ENCODE measurements at regions not wholly inside any gene's neighbourhood (a gene's known extent, or its start where the extent isn't known, plus 50 kb on each side); places are given as distances from the start of the nearest gene placed in this dataset.

DNA sequence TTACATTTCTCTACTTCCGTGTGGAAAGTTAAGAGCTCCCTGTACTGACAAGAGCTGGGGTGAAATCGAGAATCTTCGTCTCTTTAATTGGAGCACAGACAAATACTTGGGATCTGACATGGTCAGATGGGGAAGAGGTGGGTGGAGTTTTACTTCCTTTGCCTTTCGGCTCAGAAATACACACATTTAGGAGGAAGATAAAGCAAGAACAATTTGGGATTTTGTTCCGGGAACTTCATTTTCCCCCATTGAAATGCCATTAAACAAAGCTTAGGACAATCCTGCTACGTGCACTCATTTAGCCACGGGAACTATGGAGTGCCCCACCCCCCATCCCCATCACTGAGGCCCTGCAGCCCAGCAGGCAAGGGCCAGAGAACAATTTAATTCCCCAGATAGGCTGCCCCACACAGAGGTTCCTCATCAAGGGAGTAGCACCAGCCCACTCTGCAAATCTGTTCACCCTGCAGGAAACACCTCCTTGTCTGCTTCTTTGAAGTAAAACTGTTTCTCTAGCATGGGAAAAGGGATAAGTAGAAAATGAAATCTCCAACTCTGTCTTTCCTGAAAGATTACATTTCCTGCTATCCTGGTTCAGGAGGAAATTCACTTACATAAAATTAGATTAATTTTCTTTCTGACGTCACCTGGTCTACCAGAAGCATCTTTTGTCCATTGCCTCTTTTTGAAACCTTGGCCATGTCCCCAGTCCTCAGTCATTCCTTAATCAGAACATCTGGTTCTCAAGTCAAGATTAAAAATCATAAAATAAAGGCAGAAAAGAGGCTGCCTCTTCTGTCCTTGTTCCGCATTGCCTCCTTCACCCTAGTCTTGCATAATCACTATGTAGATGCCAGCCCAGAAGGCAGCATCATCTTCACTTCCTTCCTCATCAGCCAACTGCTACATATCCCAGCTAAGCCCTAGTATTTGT is 206.4 kb downstream of the ENC1 start:
- no peaks in the 10 kb centered on the region for H3K36me3 ChIP-seq (ENCODE audit: control insufficient read depth, insufficient read depth, low read length)
- no peaks in the 10 kb centered on the region for H3K27me3 ChIP-seq (ENCODE audit: control insufficient read depth, insufficient read depth, low read length)
- no peak overlapping the region for H3K9ac ChIP-seq (ENCODE audit: low read length)
- no peak overlapping the region for H3K4me3 ChIP-seq (ENCODE audit: low read length)
- no peaks in the 10 kb centered on the region for H3K4me1 ChIP-seq (ENCODE audit: control insufficient read depth, insufficient read depth, low read length)
- H3K27ac ChIP-seq (ENCODE audit: low read depth, low read length): no peak overlapping the region

GRCh38 chr5:74433255-74433895 is 207.2 kb downstream of the ENC1 start:
- Histone ChIP-seq H3K4me3 (ENCODE audit: low read length) (no peak overlapping the region), H3K36me3 (ENCODE audit: control insufficient read depth, insufficient read depth, low read length) (no peaks in the 10 kb centered on the region), H3K9ac (ENCODE audit: low read length) (no peak overlapping the region), H3K27me3 (ENCODE audit: control insufficient read depth, insufficient read depth, low read length) (no peaks in the 10 kb centered on the region), H3K4me1 (ENCODE audit: control insufficient read depth, insufficient read depth, low read length) (no peaks in the 10 kb centered on the region), H3K27ac (ENCODE audit: low read depth, low read length) (no peak overlapping the region)

GRCh38 chr5:74432721-74433120 is 207.8 kb downstream of the ENC1 start:
- Histone ChIP-seq H3K4me1 (ENCODE audit: control insufficient read depth, insufficient read depth, low read length) (no peaks in the 10 kb centered on the region), H3K36me3 (ENCODE audit: control insufficient read depth, insufficient read depth, low read length) (no peaks in the 10 kb centered on the region), H3K4me3 (ENCODE audit: low read length) (no peak overlapping the region), H3K27ac (ENCODE audit: low read depth, low read length) (no peak overlapping the region), H3K27me3 (ENCODE audit: control insufficient read depth, insufficient read depth, low read length) (no peaks in the 10 kb centered on the region), H3K9ac (ENCODE audit: low read length) (no peak overlapping the region)

DNA sequence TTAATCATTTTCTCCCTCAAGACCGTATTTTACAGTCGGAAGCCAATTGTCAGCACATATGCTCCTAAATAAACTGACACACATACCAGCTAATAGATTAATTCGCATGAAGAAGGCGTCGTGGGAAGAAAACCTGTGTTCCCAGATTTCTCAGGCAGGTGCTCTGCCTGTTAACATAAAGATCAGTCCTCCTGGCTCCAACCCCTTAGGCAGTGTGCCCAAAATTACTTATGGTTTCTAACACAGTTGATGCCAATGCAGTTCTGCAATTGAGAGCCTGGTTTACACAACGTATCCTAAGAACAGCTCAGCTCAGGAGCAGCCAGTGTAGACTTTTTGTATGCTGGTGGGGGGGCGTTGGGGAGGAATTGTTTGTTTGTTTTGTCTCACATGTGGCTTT is 208.3 kb downstream of the ENC1 start:
- Histone ChIP-seq H3K27ac (ENCODE audit: low read depth, low read length) (no peak overlapping the region), H3K4me1 (ENCODE audit: control insufficient read depth, insufficient read depth, low read length) (no peaks in the 10 kb centered on the region), H3K27me3 (ENCODE audit: control insufficient read depth, insufficient read depth, low read length) (no peaks in the 10 kb centered on the region), H3K4me3 (ENCODE audit: low read length) (no peak overlapping the region), H3K36me3 (ENCODE audit: control insufficient read depth, insufficient read depth, low read length) (no peaks in the 10 kb centered on the region), H3K9ac (ENCODE audit: low read length) (no peak overlapping the region)

DNA sequence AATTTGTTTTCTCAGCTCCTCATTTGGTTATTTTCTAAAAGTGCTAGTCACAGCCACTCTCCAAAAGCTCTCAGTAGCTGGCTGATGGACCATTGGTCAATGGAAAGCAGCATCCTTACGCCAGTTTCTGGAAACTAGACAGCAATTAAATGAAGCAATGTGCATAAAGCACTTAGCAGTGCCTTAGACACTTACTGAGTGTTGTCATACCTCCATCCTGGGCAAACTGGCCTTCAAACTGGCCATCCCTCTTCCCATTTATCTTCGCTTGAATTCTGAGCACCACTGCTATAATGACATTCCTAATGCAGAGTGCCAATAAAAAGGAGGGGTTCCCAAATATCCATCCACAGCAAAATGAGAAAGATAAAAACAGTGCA is 209.2 kb downstream of the ENC1 start:
- Histone ChIP-seq H3K36me3 (ENCODE audit: control insufficient read depth, insufficient read depth, low read length) (no peaks in the 10 kb centered on the region), H3K4me3 (ENCODE audit: low read length) (no peak overlapping the region), H3K27me3 (ENCODE audit: control insufficient read depth, insufficient read depth, low read length) (no peaks in the 10 kb centered on the region), H3K9ac (ENCODE audit: low read length) (no peak overlapping the region), H3K27ac (ENCODE audit: low read depth, low read length) (no peak overlapping the region), H3K4me1 (ENCODE audit: control insufficient read depth, insufficient read depth, low read length) (no peaks in the 10 kb centered on the region)

DNA sequence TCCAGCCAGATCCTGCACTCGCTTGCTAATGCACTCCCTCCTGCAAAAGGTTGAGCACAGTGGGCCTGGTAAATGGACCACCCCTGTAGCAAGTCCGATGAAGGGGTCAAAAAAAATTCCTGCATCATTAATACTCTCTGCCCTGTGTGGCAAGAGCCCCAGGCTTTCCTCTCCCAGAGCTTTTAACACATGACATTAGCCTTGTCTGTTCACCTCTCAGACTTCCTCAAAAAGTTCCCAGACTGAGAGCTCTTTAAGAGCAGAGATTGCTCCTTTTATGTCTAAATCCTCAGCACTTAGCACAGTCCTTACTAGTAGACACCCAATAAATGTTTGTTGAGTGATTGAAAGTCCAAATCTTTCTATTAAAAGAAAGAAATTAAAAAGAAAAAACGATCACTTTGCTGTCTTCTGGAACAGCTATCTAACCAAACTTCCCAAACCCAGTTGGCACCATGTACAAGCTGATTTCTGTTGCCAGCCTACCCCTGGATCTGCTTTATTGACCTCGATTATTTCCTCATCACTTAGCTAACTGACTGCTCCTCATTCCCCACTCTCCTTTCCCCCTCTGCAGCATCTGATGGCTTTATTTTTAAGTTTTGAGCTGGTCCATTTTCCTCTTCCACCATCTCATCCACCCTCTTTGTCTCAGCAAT is 209.8 kb downstream of the ENC1 start:
- Histone ChIP-seq H3K4me1 (ENCODE audit: control insufficient read depth, insufficient read depth, low read length) (no peaks in the 10 kb centered on the region), H3K4me3 (ENCODE audit: low read length) (no peak overlapping the region), H3K27ac (ENCODE audit: low read depth, low read length) (no peak overlapping the region), H3K36me3 (ENCODE audit: control insufficient read depth, insufficient read depth, low read length) (no peaks in the 10 kb centered on the region), H3K27me3 (ENCODE audit: control insufficient read depth, insufficient read depth, low read length) (no peaks in the 10 kb centered on the region), H3K9ac (ENCODE audit: low read length) (no peak overlapping the region)

DNA sequence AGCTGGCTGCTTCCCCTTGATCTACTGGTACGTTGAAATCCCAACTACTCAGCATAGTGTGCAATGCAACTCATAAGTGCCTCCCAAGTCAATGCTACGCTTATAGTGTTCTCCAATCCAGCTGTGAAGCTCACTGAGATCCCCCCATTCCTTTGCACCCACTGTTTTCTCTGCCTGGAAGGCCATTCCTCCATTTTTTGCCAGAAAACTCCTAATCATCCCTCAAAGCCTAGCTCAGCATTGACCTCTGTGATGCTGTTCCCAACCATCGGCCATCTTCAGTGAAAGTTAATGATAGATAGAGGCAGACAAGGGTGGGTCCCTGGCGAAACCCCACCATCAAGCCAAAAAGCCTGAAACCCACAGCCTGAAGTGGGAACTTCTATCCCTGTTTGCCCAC is 211.0 kb downstream of the ENC1 start:
- Histone ChIP-seq H3K27me3 (ENCODE audit: control insufficient read depth, insufficient read depth, low read length) (no peaks in the 10 kb centered on the region), H3K27ac (ENCODE audit: low read depth, low read length) (no peak overlapping the region)

GRCh38 chr5:74428876-74429275 is 211.7 kb downstream of the ENC1 start:
- H3K4me3 ChIP-seq (ENCODE audit: low read length): no peak overlapping the region
- no peaks in the 10 kb centered on the region for H3K36me3 ChIP-seq (ENCODE audit: control insufficient read depth, insufficient read depth, low read length)
- H3K4me1 ChIP-seq (ENCODE audit: control insufficient read depth, insufficient read depth, low read length): no peaks in the 10 kb centered on the region
- H3K9ac ChIP-seq (ENCODE audit: low read length): no peak overlapping the region
- H3K27ac ChIP-seq (ENCODE audit: low read depth, low read length): no peak overlapping the region
- H3K27me3 ChIP-seq (ENCODE audit: control insufficient read depth, insufficient read depth, low read length): no peaks in the 10 kb centered on the region

More for the DNA sequence above, 211.0 kb downstream of the ENC1 start:
- no peaks in the 10 kb centered on the region for H3K36me3 ChIP-seq (ENCODE audit: control insufficient read depth, insufficient read depth, low read length)
- no peak overlapping the region for H3K9ac ChIP-seq (ENCODE audit: low read length)
- no peaks in the 10 kb centered on the region for H3K4me1 ChIP-seq (ENCODE audit: control insufficient read depth, insufficient read depth, low read length)
- H3K4me3 ChIP-seq (ENCODE audit: low read length): no peak overlapping the region

GRCh38 chr5:74428275-74428674 is 212.3 kb downstream of the ENC1 start:
- no peaks in the 10 kb centered on the region for H3K4me1 ChIP-seq (ENCODE audit: control insufficient read depth, insufficient read depth, low read length)
- H3K27ac ChIP-seq (ENCODE audit: low read depth, low read length): no peak overlapping the region
- H3K4me3 ChIP-seq (ENCODE audit: low read length): no peak overlapping the region
- H3K9ac ChIP-seq (ENCODE audit: low read length): no peak overlapping the region
- H3K27me3 ChIP-seq (ENCODE audit: control insufficient read depth, insufficient read depth, low read length): no peaks in the 10 kb centered on the region
- no peaks in the 10 kb centered on the region for H3K36me3 ChIP-seq (ENCODE audit: control insufficient read depth, insufficient read depth, low read length)

DNA sequence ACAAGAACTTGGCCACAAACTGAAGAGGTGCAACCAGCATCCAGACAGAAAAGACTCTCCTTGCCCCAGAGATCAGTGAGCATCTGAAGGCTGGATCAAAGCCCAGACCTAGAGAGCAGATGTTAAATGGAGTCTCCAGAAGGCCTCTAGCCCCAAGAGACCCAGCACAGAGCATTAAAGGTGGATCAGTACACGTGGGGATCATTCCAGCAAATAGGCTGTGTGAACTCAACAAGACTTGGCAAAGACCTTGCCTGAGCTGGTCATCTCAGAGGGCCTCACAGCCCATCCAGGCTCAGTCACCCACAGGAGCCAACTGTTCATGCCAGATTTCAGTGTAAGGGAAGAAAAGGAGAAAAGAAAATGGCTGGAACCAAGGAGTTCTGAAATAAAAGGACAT is 214.0 kb downstream of the ENC1 start:
- Histone ChIP-seq H3K27ac (ENCODE audit: low read depth, low read length) (no peak overlapping the region), H3K27me3 (ENCODE audit: control insufficient read depth, insufficient read depth, low read length) (no peaks in the 10 kb centered on the region), H3K36me3 (ENCODE audit: control insufficient read depth, insufficient read depth, low read length) (no peaks in the 10 kb centered on the region), H3K9ac (ENCODE audit: low read length) (no peak overlapping the region), H3K4me1 (ENCODE audit: control insufficient read depth, insufficient read depth, low read length) (no peaks in the 10 kb centered on the region), H3K4me3 (ENCODE audit: low read length) (no peak overlapping the region)

GRCh38 chr5:74424162-74424868 is 216.2 kb downstream of the ENC1 start:
- H3K9ac ChIP-seq (ENCODE audit: low read length): no peak overlapping the region
- H3K27ac ChIP-seq (ENCODE audit: low read depth, low read length): no peak overlapping the region

GRCh38 chr5:74423383-74423782 is 217.1 kb downstream of the ENC1 start:
- Histone ChIP-seq H3K4me3 (ENCODE audit: low read length) (no peak overlapping the region), H3K27me3 (ENCODE audit: control insufficient read depth, insufficient read depth, low read length) (no peaks in the 10 kb centered on the region), H3K27ac (ENCODE audit: low read depth, low read length) (no peak overlapping the region), H3K9ac (ENCODE audit: low read length) (no peak overlapping the region), H3K4me1 (ENCODE audit: control insufficient read depth, insufficient read depth, low read length) (no peaks in the 10 kb centered on the region), H3K36me3 (ENCODE audit: control insufficient read depth, insufficient read depth, low read length) (no peaks in the 10 kb centered on the region)

More at GRCh38 chr5:74424162-74424868, 216.2 kb downstream of the ENC1 start:
- no peaks in the 10 kb centered on the region for H3K36me3 ChIP-seq (ENCODE audit: control insufficient read depth, insufficient read depth, low read length)
- no peaks in the 10 kb centered on the region for H3K27me3 ChIP-seq (ENCODE audit: control insufficient read depth, insufficient read depth, low read length)
- no peak overlapping the region for H3K4me3 ChIP-seq (ENCODE audit: low read length)
- H3K4me1 ChIP-seq (ENCODE audit: control insufficient read depth, insufficient read depth, low read length): no peaks in the 10 kb centered on the region

All from rectal smooth muscle tissue (tissue), 1 donor.